GM19351 (cell line): ENCODE measurements at regions not wholly inside any gene's neighbourhood (a gene's known extent, or its start where the extent isn't known, plus 50 kb on each side); places are given as distances from the start of the nearest gene placed in this dataset.

Experiments
- ATAC-seq: cut with Tn5 transposase; IDR thresholded peaks from one replicate; pipeline ENCODE4 v1.9.1; 2021; ENCODE audit warnings: mild to moderate bottlenecking, moderate library complexity; ENCODE audit not compliant: unreplicated experiment

DNA sequence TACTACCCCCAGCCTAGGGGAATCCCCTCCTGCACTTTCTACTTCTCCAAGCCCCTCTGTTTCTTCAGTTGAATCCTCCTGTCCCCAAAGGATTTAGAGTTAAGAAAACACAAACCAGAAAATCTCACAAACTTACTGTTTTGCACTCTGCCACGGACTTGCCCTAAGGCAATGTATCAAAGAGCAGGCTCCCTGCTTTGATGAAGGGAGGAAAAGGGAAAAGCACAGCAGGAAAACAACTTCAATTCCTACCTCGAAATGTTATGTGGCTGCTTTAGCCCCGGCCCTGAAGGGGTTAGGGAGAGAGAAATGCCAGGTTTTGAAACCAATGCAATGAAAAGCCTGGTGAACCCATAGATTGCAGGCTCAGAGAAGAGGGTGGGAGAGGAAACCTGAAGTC, 254.7 kb downstream of the MAN2A1 start:
- no peak for ATAC-seq

GRCh38 chr5:109945097-109945678, 255.5 kb downstream of the MAN2A1 start:
- no peak for ATAC-seq

DNA sequence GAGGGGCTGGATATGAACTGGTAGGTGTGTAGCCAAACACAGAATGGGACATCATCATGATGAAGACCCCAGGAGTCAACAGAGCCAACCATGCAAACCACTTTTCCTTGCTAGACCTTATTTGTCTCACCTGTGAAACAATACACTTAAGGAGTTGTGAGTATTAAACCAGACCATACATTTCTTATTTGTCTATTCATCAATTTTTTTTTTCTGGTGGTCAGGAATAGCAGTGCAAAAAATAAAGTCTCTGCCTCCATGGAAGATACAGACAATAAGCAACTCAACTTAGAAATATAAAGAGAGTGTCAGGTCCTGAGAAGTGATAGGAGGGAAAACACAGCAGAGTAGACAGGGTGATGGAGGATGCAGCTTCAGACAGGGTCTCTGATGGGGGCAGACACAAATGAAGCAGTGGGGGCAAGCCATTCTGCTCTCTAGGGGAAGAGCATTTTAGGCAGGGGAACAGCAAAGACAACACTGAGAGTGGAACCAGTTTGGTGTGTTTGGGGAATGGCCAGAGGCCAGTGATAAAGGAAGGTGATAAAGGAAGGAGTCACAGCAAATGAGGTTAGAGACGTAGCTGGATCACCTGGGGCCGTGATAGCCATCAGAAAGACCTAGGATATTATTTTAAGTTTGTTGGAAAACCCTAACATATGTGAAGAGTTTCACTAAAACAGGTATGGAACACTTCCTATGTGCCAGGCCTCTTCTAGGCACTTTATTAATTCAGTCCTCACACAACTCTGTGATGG, 256.2 kb downstream of the MAN2A1 start:
- ATAC-seq, result no peak

GRCh38 chr5:109946610-109947009, 256.9 kb downstream of the MAN2A1 start:
- no peak for ATAC-seq

DNA sequence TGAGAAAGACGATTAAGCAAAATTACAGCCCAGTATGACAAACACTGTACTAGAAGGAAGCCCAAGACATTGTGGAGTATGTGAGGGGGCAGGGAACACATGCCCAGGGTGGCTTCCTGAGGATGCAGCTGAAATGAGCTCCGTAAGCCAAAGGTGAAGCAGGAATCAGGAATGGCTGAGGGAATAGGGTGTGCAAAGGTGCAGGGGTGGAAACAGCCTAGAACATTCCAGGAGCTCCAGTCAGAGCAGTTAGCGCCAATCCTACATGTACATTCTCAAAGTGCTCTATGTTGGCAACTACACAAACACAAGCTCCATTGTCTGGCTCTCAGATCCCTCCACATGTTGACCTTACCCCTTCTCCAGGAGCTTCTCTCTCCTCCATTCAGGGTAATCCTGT, 257.9 kb downstream of the MAN2A1 start:
- ATAC-seq, result no peak

- no peak for ATAC-seq
Measured at GRCh38 chr5:109950634-109951033, 260.9 kb downstream of the MAN2A1 start.

DNA sequence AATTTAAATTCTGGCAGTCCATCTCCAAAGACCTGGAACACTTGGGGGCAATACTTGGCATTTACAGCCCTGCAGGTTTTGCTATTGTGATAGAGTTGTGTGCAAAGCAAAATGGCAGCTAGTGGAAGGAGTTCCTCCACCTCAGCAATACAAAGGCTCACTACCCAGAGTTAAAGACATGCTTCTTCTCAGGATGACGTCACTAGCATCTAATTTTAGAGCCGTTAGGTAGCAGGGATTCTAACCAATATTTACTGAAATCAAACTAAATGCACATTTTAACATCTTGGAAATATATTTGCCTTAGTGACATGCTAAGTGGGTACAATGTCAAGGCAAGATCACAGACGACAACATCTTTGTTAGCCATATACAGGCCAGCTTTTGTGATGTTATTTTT, 261.6 kb downstream of the MAN2A1 start:
- ATAC-seq, result no peak

DNA sequence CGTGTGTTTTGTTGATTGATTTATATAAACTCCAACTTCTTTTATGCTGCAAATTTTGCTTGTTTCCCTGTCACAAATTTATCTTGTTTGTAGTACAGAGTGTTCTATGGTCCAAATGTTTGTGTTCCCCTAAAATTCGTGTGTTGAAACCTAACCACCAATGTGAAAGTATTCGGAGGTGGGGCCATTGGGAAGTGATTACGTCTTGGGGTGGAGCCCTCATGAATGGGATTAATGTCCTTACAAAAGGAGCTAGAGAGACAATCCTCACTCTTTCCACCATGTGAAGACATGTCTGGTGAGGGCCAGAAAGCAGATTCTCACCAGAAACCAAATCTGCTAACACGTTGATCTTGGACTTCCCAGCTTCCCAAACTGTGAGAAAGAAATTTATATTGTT, 262.0 kb downstream of the MAN2A1 start:
- no peak for ATAC-seq

DNA sequence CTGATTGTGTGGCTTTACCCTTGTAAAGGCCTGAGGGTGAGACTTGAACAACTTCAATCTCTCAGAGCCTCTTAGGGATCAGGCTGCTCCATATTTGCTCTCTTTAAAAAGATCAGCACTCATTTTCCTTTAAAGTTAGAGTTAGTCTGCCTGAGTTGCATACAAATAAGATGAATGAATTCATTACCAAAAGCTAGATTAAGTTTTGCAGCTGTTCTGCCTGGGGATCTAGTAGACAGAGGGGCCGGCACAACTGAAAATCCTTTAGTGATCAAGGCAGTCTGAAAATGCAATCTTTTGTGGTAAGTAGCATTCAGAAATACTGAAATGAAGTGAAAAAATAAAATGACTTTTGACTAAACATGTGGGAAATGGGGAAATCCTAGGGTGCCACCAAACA, 264.0 kb downstream of the MAN2A1 start:
- ATAC-seq, result no peak

GRCh38 chr5:109956884-109957283, 267.2 kb downstream of the MAN2A1 start:
- no peak for ATAC-seq

DNA sequence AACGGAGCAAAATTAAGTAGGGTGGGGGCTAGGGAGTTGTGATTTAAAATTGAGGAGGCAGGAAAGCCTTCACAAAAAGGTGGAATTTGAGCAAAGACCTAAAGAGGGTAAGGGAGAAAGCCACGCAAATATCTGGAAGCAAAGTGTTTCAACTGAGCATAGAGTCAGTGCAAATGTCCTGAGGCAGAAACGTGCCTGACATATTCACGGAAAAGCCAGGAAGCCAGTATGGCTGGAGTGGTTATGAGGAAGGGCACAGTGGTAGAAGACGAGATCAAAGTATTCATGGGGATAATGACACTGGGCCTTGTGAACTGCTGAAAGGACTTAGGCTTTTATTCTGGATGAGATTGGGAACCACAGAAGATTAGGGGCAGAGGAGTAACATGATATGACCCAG, 268.4 kb downstream of the MAN2A1 start:
- ATAC-seq, result no peak

DNA sequence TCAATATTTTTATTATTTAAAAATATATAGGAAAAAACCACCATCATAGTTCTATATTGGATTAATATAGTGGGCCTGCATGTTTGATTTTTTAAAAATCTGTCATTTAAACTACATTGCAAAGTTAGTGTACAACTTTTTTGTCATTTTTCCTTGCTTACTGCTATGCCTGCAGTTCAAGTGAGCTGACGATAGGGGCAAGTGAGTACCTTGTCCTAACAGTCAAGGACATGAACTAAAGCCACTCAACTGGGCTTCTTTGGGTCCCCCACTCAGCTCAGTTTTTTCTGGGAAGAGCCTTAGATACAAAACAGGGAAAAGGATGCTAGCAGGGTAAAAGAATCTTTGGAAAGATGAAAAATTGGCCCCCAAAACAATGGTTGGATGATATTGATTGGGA, 269.9 kb downstream of the MAN2A1 start:
- ATAC-seq, result peak; percentile 53

DNA sequence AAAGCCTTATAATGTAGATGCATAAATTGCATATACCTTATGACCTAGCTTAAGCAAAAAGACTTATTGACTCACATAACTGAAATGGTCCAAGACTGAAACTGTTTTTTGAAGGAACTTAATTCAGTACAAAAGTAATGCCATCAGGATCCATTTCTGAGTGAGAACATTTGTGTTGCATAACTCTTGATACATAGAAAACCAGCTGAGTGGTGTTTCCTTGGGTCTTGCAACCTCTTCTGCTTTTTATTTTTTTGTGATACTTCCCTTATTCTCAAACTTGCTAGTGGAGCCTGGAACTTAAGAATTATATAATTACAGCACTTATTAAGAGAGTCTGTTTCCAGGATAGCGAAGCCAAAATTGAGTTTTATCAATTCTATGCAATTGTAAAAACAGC, 272.0 kb downstream of the MAN2A1 start:
- no peak for ATAC-seq

DNA sequence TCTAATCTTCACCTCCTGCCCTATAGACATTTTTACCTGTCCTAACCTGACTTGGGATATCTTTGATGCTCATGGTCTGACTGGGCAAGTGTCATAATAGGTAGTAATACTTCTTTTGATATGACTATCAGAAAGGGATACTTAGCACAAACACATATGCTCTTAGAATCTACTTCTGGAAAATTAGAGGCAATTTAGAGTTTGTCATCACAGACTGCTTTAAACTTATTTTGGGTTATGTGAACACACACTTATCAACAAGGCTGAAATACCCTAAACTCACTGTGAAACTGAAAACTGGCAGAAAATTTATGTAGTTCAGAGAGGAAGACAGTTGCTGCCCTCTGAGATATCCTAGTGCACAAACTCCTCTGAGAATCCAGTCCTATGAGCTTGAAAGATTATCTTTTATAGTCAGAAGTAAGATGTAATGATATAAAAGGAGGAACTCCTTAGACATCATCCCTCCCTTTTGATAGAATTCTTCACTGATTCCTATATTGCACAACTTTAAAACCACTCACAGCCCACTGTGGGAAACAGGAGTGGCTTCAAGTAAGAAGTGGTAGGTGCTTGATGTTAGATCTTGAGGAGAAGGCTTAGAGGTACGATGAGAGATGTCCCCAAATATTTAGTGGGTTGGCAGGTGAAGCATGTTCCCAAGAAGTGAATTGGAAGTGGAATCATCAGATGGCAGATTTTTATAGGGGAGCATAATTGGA, 273.3 kb downstream of the MAN2A1 start:
- ATAC-seq, result no peak

DNA sequence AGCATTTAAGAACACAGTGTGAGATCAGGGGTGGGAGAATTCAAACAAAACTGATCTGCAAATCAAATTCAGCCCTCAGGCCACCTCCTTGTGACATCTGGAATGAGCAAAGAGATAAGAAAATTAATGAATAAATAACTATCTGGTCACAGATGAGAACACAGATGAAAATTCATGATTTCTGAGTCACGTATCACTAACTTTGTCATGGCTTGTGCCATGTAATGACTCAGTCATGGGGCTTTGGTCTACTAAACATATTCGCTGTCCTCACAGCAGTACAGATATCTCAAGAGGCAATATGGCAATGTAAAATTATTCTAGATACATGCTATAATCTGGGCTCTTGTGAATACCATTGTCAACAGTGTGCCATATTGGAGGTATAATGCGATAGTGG, 274.4 kb downstream of the MAN2A1 start:
- no peak for ATAC-seq

DNA sequence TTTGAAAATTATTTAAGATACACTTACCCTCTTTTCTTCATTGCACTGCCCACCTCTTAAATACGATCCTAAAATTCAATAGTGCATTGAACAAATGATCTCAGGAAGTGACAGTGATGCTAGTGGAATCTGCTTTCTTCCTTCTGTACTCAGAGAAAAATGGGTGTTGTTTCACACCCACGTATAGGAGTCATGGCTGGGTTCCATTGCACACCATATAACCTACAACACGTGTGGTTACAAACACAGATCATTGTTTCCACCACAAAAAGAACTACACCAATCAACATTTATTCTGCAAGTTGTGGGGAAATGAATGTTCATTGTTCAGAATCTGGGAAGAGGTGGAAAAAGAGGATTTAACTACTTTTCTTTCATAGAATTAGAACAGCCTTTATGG, 275.9 kb downstream of the MAN2A1 start:
- ATAC-seq, result no peak

DNA sequence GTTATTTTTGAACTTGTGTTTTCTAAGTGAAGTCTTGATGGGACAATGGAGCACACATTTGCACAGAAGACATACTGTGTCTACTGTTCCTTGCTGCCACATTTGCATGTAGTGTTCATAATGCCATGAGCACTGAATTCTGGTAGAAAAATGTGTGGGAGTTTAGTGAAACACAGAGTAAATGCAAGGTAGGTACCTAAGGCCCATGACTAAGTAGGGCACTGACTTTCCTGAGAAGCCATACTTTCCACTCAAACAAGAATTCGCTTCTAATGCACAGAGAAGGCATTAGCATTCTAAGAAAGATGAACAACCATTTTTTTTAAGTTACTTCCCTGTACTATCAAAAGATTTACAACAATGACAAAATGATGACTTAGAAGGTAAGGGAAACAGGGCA, 282.2 kb downstream of the MAN2A1 start:
- no peak for ATAC-seq

GRCh38 chr5:109981979-109982378, 292.3 kb downstream of the MAN2A1 start:
- ATAC-seq, result no peak

DNA sequence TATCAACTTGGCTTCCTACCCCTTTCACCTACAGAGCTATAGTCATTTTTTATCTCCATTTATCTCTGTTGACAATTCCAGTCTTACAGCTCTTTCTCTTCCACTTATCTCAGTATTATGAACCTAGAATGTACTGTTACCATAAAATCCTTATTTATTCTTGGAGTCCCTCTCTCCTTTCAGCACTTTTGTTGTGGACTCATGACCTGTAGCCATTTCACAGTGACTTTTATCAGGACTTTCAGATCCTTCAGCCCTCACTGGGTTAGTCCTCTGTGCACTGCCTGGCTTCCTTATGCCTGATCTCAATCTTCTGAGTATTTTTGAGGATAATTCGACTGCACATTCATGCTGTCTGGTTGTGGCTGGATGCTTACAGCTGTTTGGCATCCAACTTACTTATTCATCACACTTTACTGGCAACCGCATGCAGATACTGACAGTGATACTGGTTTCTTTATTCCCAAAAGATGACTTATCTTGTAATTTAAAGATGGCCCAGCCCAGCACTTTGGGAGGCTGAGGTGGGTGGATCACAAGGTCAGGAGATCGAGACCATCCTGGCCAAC, 293.3 kb downstream of the MAN2A1 start:
- ATAC-seq, result no peak

GRCh38 chr5:109986726-109987125, 297.0 kb downstream of the MAN2A1 start:
- no peak for ATAC-seq

DNA sequence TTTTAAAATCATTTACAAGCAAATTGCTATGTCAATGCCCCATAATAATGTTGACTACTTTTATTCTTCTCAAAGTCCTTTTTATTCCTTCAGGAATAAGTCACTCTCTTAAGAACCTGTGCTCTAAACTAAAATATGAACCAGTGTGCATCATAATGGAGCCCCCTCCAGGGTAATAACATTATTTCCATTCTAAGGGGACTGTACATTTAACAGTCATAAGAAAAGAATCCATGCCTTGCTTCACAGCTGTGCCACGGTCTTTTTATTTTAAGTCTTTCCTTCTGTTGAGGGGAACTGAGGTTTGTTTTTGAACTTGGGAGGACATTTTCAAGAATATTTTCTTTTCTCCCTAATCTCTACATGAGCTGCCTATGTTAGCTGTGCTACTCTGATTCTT, 297.6 kb downstream of the MAN2A1 start:
- ATAC-seq, result no peak

GRCh38 chr5:109987970-109988369, 298.2 kb downstream of the MAN2A1 start:
- no peak for ATAC-seq
